Brain microvascular endothelial cell (primary cell): ENCODE measurements at regions not wholly inside any gene's neighbourhood (a gene's known extent, or its start where the extent isn't known, plus 50 kb on each side); places are given as distances from the start of the nearest gene placed in this dataset.

ENCODE experiments used
- DNase-seq: peaks from one replicate; pipeline ENCODE4 v3.0.0-alpha.2; 2020
- H3K27ac ChIP-seq: fragments of 250-450 bp; sonication (Bioruptor Pico); 2 replicates; pipeline ENCODE4 v1.5.1; 2020; ENCODE audit warnings: mild to moderate bottlenecking, moderate library complexity
- H3K27me3 ChIP-seq: fragments of 250-450 bp; sonication (Bioruptor Pico); replicated peaks from 2 replicates; pipeline ENCODE4 v1.5.1; 2020; ENCODE audit warnings: mild to moderate bottlenecking
- H3K36me3 ChIP-seq: fragments of 250-450 bp; sonication (Bioruptor Pico); replicated peaks from 2 replicates; pipeline ENCODE4 v1.5.1; 2020; ENCODE audit warnings: mild to moderate bottlenecking
- H3K4me3 ChIP-seq: 2 replicates; pipeline ENCODE4 v1.5.1; 2011; ENCODE audit warnings: low read depth, mild to moderate bottlenecking, control low read depth, low read length, moderate library complexity
- CTCF ChIP-seq: IDR thresholded peaks from 2 replicates; pipeline ENCODE4 v1.5.1; 2011; ENCODE audit warnings: low read depth, mild to moderate bottlenecking, moderate library complexity, low read length, control low read depth, inconsistent platforms; ENCODE audit errors: missing control alignments
- in situ Hi-C: cut with HindIII; loops from 2 replicates; pipeline ENCODE4 v1.10.0; 2017; ENCODE audit warnings: low sequenced_read_pairs, low pct_ligation_motif_present

GRCh38 chr2:45134014-45134413 is 124.8 kb upstream of the SIX2 start:
- H3K27ac ChIP-seq = no peak overlapping the region
- in situ Hi-C loops = no loop called here
- no peak for TF ChIP-seq CTCF

DNA sequence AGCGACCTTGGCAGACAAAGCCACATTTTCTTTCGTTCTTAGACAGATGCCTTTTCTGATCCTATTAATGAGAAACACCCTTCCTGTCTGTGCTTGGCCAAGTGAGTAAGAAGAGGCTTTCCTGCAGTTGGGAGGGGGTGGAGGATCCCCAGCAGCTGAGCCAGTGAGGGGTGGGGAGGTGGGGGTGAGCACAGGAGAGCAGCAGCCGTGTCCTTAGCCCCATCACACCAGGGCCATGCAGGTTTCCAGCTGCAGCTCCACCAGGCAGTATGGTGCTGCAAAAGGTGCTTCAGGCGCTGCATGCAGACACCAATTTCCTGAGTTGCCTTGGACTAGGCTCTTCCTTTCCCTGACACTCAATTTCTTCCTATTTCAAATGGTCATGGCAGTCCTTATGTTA is 123.3 kb upstream of the SIX2 start:
- DNase-seq = no peak
- no peak for TF ChIP-seq CTCF
- Histone ChIP-seq H3K36me3 (no peaks in the 10 kb centered on the region), H3K4me3 (no peak overlapping the region), H3K27ac (no peak overlapping the region), H3K27me3 (no peaks in the 10 kb centered on the region)
- in situ Hi-C loops = no loop called here

More at GRCh38 chr2:45134014-45134413, 124.8 kb upstream of the SIX2 start:
- DNase-seq = no peak
- Histone ChIP-seq H3K4me3 (no peak overlapping the region), H3K36me3 (no peaks in the 10 kb centered on the region), H3K27me3 (no peaks in the 10 kb centered on the region)

DNA sequence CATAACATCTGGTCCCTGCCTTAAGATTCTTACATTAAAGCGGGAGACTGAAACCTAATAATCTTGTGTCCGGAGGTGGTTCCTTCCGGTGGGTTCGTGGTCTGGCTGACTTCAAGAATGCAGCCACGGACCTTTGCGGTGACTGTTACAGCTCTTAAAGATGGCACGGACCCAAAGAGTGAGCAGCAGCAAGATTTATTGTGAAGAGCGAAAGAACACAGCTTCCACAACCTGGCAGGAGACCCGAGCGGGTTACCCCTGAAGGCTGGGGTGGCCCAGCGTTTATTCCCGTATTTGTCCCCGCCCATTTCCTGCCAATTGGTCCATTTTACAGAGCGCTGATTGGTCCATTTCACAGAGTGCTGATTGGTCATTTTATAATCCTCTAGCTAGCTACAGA is 122.3 kb upstream of the SIX2 start:
- peak overlapping the region; percentile 22 for H3K27ac ChIP-seq
- H3K36me3 ChIP-seq = no peaks in the 10 kb centered on the region
- in situ Hi-C loops = no loop called here
- H3K27me3 ChIP-seq = no peaks in the 10 kb centered on the region
- TF ChIP-seq CTCF = no peak
- no peak overlapping the region for H3K4me3 ChIP-seq
- peak; percentile 78 for DNase-seq

GRCh38 chr2:45130736-45131135 is 121.5 kb upstream of the SIX2 start:
- Histone ChIP-seq H3K4me3 (no peak overlapping the region), H3K27ac (no peak overlapping the region)
- in situ Hi-C loops = no loop called here

DNA sequence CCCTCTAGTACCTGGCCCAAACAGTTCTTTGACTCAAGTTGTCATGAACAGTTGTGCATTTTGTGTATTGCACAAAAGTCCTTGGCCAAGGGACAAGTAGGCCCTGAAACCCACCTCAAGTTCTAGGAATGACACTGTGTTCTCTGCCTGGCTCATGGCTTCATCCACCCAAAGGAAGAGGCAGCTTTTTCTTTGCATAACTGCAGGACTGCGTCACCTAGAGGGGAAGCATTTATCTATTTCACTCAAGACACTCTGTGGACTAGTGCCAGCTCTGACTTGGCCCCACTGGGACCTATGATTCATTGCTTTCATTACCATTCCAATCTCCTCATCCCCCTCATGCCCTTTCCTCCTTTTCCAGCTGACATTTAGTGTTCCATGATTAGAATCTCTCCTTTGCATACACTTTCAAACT is 119.3 kb upstream of the SIX2 start:
- peak overlapping the region; percentile 34 for H3K27ac ChIP-seq
- peak; percentile 43 for TF ChIP-seq CTCF
- no peaks in the 10 kb centered on the region for H3K36me3 ChIP-seq
- H3K4me3 ChIP-seq = no peak overlapping the region
- no peaks in the 10 kb centered on the region for H3K27me3 ChIP-seq
- in situ Hi-C loops = no loop called here
- DNase-seq = peak; percentile 99

More at GRCh38 chr2:45130736-45131135, 121.5 kb upstream of the SIX2 start:
- TF ChIP-seq CTCF = no peak
- H3K36me3 ChIP-seq = no peaks in the 10 kb centered on the region
- no peak for DNase-seq
- no peaks in the 10 kb centered on the region for H3K27me3 ChIP-seq

GRCh38 chr2:45127891-45128290 is 118.6 kb upstream of the SIX2 start:
- DNase-seq = no peak
- Histone ChIP-seq H3K36me3 (no peaks in the 10 kb centered on the region), H3K27me3 (no peaks in the 10 kb centered on the region), H3K27ac (no peak overlapping the region), H3K4me3 (no peak overlapping the region)
- no peak for TF ChIP-seq CTCF
- in situ Hi-C loops = no loop called here
